T-helper 1 cell (primary cell): ENCODE measurements at regions not wholly inside any gene's neighbourhood (a gene's known extent, or its start where the extent isn't known, plus 50 kb on each side); places are given as distances from the start of the nearest gene placed in this dataset.
"Not testable (repeated sequence)": the region's sequence is repeated elsewhere in the genome, so short reads cannot be mapped to it uniquely, and the experiment has no call there.

Source experiments
- DNase-seq, 5 donors: peaks; one replicate each; pipeline ENCODE4 v3.0.0-alpha.2; 2012 to 2020

DNA sequence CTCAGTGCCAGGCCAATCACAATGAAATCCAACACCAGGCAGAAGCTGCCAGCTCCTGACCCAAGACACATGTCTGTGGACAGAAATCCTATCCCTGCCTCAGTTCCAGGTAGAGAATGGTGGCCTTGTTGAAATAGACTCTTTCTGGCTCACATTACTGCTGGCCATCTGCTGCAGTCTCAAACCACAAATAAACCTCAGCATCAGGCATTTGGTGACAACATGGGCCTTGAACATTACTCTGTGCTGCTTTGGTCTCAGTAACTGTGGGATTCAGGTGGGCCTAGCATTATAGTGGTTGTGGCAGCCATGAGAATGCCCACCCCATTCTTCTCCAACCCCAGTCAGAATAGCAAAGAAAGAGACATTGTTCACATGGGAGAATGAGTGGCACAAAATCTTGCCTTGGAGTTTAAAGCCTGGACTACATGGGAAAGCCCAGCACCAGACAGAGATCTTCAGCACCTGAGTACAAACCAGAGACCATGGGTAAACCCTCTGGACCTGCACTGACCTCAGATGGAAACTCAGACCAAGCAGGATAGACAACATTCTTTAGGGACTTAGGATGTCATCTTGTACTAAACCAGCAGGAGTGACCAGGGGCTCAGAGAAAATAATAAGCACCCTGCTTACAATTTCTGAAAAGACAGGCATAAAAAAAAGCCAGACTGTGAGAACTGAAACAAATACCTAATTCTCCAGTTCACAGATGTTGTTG lies 50.4 kb upstream of the TRAM1L1 start:
- no peak for DNase-seq

DNA sequence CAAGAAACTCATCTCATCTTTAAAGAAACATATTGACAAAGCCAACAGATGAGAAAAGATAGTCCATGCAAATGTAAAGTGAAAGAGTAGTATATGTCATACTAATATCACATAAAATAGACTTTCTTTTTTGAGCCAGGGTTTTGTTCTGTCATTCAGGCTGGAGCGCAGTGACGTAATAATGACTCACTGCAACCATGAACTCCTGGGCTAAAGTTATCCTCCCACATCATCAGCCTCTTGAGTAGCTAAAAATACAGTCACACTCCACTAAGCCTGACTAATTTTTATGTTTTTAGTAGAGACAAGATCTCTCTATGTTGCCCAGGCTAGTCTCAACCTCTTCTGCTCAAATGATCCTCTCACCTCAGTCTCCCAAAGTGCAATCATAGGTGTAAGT lies 51.8 kb upstream of the TRAM1L1 start:
- no peak for DNase-seq

DNA sequence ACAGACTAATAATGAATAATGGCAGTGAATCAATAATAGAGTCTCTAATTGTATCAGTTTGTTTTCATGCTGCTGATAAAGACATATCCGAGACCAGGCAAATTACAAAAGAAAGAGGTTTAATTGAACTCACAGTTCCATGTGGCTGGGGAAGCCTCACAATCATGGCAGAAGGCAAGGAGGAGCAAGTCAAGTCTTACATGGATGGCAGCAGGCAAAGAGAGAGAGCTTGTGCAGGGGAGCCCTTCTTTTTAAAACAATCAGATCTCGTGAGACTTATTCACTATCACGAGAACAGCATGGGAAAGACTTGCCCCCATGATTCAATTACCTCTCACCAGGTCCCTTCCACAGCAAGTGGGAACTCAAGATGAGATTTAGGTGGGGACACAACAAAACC lies 53.4 kb upstream of the TRAM1L1 start:
- not testable (repeated sequence) for DNase-seq

- DNase-seq, result no peak
These were observed 68.9 kb upstream of the TRAM1L1 start for GRCh38 chr4:117154251-117154650.

- DNase-seq, result no peak
These were observed 71.4 kb upstream of the TRAM1L1 start for GRCh38 chr4:117156806-117157205.

- no peak for DNase-seq
These were observed 72.0 kb upstream of the TRAM1L1 start for GRCh38 chr4:117157360-117157759.

DNA sequence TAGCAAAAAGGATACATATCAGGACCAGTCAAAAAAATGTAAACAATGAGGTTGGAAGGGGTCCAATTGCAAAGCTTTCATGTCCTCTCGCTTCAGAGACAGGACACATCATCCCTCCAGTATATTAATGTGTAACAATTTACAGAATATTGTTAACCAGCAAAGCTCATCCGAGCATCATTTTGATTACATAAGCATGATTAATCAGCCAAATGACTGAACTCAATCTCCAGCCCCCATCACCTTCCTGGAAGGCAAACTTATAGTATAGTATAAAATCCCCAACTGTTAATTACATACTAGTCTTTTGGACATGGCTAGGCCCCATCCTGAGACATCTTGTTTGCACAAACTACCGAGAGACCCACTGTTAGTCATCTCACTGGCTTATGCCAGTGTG lies 77.6 kb upstream of the TRAM1L1 start:
- DNase-seq, result no peak

- no peak for DNase-seq
These were observed 79.0 kb upstream of the TRAM1L1 start for GRCh38 chr4:117164338-117164737.

DNA sequence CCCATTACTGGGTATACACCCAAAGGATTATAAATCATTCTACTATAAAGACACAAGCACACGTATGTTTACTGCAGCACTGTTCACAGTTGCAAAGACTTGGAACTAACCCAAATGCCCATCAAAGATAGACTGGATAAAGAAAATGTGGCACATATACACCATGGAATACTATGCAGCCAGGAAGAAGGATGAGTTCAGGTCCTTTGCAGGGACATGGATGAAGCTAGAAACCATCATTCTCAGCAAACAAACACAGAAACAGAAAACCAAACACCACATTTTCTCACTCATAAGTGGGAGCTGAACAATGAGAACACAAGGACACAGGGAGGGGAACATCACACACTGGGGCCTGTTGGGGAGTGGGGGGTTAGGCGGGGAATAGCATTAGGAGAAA lies 90.0 kb upstream of the TRAM1L1 start:
- not testable (repeated sequence) for DNase-seq

- DNase-seq, result no peak
These were observed 117.9 kb upstream of the TRAM1L1 start for GRCh38 chr4:117203231-117203630.

DNA sequence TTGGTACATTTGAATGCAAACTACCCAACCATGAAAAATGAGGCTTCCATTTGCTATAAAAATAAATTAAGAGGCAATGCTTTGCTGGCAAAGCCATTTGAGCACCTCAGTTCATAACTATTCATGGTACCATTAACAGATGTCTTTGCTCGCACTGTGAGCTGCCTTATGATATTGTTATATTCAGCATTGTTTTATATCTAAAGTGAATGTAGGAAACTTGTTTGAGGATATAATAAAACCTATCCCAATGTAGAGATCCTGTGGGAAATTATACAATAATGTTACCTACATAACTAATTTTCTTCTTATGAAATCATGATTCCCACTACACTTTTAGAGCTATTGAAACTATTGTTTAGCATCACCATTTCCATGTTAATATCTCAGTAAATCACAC lies 125.2 kb upstream of the TRAM1L1 start:
- DNase-seq, result no peak

- DNase-seq, result no peak
These were observed 138.9 kb upstream of the TRAM1L1 start for GRCh38 chr4:117224256-117224655.

DNA sequence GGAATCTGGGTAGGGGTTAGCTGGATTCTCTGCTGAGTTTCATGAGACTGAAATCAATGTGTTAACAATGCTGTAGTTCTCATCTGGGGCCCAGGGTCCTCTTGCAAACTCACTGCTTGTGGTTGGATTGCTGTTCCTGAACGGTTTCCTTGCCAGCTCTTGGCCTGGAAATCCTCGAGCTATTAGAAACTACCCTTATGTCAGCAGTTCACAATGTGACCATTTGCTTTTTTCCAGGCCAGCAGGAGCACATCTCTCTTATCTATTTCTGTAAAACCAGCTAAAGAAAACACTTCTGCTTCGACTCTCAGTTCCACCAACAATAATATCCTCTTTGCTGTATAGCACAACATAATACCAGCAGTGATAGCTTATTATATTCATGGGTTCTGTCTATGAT lies 140.1 kb upstream of the TRAM1L1 start:
- DNase-seq, result no peak

- DNase-seq, result no peak
These were observed 142.5 kb upstream of the TRAM1L1 start for GRCh38 chr4:117227925-117228324.

- no peak for DNase-seq
These were observed 154.1 kb upstream of the TRAM1L1 start for GRCh38 chr4:117239434-117239833.

DNA sequence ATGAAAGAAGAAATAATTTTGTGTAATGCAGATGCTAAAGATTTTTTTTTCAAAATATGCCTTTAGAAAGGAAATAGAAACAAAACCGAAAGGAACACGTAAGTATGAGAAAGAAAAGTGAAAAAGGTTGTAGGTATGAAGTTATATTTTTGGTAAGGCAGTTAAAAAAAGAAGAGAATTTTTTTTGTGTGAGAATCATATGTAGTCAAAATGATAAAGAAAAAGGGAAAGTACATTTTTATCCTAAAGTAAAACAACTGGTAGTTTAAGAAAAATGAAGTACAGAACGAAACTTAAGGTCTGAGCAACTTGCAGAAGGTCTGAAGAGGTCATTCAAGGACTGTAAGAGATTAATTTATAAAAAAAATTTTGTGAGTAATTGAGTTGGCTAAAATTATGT lies 164.0 kb upstream of the TRAM1L1 start:
- DNase-seq, result no peak

DNA sequence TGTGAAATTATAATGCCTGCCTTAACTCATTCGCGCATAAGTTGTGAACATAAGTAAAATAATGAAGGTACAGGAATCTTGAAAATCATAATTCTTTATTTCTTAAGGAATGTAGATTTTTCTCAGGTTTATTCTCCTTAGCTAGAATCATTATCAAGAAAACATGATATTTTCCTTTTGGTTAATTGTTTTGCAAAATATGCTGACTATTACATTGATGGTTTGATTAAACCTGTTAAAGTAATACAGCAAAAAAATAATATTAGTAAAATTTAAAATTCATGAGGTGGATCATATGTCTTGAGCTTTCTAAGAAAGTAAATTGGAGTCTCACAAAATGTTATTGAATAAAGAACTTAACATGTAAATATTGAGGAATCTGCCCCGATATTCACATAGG lies 178.7 kb upstream of the TRAM1L1 start:
- DNase-seq, result no peak

DNA sequence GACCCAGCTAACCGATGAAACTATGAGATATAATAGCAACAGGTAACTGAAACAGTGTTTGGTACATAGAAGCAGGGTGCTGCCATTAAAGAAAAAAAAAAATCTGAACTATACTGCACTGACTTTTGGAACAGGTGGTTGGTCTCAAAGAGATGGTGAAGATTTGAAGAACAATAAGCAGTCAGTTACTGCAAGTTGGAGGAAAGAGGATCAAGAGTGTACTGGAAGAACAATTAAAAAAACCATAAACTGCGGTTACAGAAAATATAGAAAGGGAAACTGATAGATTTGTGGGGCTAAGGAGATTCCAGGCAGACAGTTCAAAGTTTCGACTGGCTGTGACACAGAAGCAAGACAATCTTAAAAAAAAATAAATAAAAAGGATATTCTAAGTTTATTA lies 181.9 kb upstream of the TRAM1L1 start:
- DNase-seq, result no peak

- no peak for DNase-seq
These were observed 199.4 kb upstream of the TRAM1L1 start for GRCh38 chr4:117284736-117285135.

- no peak for DNase-seq
These were observed 208.4 kb upstream of the TRAM1L1 start for GRCh38 chr4:117293784-117294183.

GRCh38 chr4:117302226-117302625 lies 216.8 kb upstream of the TRAM1L1 start:
- no peak for DNase-seq

DNA sequence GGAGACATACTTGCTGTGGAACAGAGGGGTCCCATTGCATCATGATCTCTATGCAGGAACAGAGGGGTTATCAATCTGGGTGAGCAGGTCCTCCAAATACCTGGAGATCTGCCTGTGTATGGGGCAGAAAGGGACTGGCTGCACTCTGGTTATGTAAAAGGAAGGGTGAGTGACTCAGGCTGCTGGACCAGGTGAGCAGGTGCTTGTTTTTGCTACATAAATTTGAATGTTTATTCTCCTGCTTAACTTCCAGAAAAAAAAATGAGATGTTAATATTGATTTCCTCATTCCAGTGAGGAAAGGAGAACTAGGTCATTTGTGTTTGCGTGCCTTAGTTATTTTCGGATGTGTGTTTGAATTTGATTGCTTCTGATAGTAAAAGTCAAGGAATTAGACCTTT lies 225.8 kb upstream of the TRAM1L1 start:
- DNase-seq, result no peak

- DNase-seq, result no peak
These were observed 226.6 kb upstream of the TRAM1L1 start for GRCh38 chr4:117311989-117312388.

DNA sequence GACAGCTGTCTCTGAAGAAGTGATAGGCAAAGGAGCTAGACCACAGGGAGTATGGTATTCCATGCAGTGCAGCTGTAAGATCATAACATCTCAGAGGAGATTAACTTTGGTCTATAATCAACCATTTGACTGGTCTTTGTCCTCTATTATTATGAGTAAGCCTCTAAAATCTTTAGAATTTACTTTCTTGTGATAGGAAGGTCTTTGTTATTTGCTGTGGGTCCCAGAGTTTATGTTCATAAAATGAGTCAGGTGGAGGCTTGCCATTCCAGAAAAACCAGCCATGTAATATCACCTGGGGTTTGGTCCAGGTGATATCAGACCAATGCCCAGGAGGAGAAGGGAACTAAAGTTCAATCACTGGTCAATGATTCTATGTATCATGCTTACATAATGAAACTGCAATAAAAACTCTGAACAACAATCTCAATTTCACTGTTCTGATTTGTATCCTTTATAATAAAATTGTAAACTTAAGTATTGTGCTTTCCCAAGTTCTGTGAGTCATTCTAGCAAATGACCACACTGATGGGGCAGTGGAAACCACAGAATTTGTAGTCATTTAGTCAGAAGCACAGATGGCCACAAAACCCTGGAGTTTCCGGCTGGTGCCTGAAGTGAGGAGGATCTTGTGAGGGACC lies 239.6 kb upstream of the TRAM1L1 start:
- DNase-seq, result no peak

- DNase-seq, result no peak
These were observed 240.7 kb upstream of the TRAM1L1 start for GRCh38 chr4:117326091-117326490.
